GM06990 (cell line): ENCODE measurements at regions not wholly inside any gene's neighbourhood (a gene's known extent, or its start where the extent isn't known, plus 50 kb on each side); places are given as distances from the start of the nearest gene placed in this dataset.

Experiments
- DNase-seq: peaks from one replicate; pipeline ENCODE4 v3.0.0-alpha.2; 2011; ENCODE audit not compliant: insufficient read length; ENCODE audit errors: extremely low read depth
- H3K27me3 ChIP-seq: replicated peaks from 2 replicates; pipeline ENCODE4 v1.6.0; 2011; ENCODE audit warnings: low read length; ENCODE audit not compliant: control insufficient read depth, insufficient read depth
- H3K36me3 ChIP-seq: 2 replicates; pipeline ENCODE4 v1.5.1; 2011; ENCODE audit warnings: low read length; ENCODE audit not compliant: control insufficient read depth, insufficient read depth
- H3K4me3 ChIP-seq: replicated peaks from 2 replicates; pipeline ENCODE4 v1.5.1; 2011; ENCODE audit warnings: low read depth, mild to moderate bottlenecking, control low read depth, low read length
- TF ChIP-seq, protein P1 (sequence below): IDR thresholded peaks from 2 replicates; pipeline ENCODE4 v1.5.1; 2011; ENCODE audit warnings: low read length, control low read depth, mild to moderate bottlenecking, inconsistent platforms; ENCODE audit not compliant: insufficient read depth, poor library complexity, severe bottlenecking

DNA sequence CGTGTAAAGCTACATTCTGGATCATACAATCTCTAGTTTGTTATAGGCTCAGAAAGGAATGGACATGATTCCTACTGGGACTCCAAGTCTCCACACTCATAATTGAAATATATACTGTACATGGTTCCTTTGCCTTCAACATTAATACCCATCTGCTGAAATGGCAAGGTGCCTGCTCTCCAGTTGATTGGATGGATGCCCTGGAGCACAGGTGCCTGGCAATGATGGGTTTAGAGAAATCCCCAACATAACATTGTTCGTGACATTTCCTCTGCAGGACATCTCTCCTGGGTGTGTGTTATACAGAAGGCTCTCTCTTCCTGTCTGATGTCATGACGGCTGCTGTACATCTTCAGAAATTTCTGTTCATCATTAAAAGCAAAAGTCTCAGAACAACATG is 449.7 kb upstream of the CWC22 start:
- no peak for DNase-seq
- TF ChIP-seq, protein P1, sequence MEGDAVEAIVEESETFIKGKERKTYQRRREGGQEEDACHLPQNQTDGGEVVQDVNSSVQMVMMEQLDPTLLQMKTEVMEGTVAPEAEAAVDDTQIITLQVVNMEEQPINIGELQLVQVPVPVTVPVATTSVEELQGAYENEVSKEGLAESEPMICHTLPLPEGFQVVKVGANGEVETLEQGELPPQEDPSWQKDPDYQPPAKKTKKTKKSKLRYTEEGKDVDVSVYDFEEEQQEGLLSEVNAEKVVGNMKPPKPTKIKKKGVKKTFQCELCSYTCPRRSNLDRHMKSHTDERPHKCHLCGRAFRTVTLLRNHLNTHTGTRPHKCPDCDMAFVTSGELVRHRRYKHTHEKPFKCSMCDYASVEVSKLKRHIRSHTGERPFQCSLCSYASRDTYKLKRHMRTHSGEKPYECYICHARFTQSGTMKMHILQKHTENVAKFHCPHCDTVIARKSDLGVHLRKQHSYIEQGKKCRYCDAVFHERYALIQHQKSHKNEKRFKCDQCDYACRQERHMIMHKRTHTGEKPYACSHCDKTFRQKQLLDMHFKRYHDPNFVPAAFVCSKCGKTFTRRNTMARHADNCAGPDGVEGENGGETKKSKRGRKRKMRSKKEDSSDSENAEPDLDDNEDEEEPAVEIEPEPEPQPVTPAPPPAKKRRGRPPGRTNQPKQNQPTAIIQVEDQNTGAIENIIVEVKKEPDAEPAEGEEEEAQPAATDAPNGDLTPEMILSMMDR: no peak
- H3K36me3 ChIP-seq: no peaks in the 10 kb centered on the region
- H3K4me3 ChIP-seq: no peak overlapping the region
- H3K27me3 ChIP-seq: no peaks in the 10 kb centered on the region

DNA sequence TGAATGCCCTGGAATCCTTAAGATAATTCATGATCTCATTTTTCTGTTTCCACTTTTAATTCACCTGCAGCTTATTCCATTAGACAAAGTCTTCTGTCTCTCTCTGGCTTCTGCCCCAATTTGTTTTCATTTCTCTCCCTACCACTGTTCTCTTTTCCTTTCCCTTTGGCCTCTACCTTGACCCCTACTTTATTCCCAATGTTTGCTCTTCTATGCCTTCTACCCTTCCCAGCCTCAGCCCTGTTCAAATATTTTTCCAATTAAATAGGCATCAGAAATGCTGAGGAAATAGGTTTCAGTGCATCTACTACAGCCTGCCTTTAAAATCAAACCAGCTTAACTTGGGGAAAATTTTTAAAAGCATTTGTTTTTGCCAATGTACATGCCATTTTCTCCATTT is 443.7 kb upstream of the CWC22 start:
- H3K4me3 ChIP-seq: no peak overlapping the region
- no peaks in the 10 kb centered on the region for H3K36me3 ChIP-seq
- TF ChIP-seq, protein P1: no peak
- no peak for DNase-seq
- H3K27me3 ChIP-seq: no peaks in the 10 kb centered on the region

DNA sequence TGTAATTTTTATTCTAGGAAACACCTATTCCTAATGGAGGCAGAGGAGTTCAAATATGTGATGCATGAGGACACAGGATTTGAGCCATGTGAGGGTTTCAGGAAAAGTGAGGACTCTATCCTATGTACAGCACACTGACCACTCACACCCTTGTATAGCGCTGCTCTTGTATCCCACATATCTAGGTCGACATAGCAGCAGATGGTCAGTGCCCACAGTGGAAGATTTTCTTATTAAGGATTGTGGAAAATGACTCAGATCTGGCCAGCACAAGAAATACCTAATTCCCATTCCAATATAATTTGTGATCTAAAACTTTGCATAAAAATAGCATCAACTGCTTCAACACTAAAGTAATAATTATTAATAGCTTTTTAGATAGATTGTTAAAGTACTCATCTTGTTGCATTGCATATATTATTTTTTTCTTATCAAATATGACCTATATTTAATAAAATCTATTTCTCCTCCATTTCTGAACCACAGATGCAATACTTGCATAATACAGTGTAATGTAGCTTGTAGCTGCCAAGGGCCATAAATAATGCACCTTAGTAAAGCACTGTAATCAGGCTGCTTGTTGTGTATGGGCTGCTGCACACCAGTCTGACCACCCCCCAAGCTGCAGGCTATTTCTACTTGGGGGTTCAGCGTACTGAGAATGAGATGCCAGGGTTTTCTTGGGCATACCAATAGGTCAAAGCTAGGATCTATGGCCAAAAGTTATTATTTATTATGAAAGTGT is 442.2 kb upstream of the CWC22 start:
- no peak for DNase-seq
- no peak overlapping the region for H3K4me3 ChIP-seq
- TF ChIP-seq, protein P1: no peak

DNA sequence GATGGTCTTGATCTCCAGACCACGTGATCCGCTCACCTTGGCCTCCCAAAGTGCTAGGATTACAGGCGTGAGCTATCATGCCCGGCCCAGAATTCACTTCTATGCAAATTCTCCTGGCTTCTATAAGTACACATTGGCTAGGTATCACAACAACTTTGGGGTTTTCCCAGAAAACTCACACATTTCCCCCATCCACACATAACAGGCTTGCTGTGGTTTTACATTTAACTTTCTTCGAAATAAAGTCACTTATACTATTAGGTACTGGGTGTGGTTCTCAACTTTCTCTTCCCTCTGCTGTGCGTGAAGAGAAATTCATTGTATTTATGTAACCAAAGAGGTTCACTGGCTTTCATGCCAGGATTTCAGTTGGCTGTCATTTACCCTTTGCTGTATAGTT is 439.4 kb upstream of the CWC22 start:
- DNase-seq: no peak
- Histone ChIP-seq H3K27me3 (no peaks in the 10 kb centered on the region), H3K36me3 (no peaks in the 10 kb centered on the region), H3K4me3 (no peak overlapping the region)
- TF ChIP-seq, protein P1: no peak

More for the DNA sequence above, 442.2 kb upstream of the CWC22 start:
- no peaks in the 10 kb centered on the region for H3K36me3 ChIP-seq
- H3K27me3 ChIP-seq: no peaks in the 10 kb centered on the region

DNA sequence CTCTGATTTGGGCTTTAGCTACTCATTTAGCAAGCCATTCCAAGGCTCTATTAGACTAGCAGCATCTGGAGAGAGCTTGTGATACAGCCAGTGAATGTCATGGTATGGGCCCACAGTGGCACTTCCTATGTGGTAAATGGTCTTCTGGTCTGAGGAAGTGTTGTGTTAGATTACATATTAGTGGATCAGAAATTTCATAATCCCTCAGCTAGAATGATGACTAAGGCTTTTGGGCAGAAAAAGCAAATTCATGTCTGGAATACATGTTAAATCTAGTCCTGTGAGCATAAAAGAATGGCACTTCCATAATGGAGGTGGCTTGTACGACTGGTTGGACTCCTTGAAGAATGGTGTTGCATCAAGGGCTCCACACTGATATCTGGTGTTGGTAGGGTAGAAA is 436.8 kb upstream of the CWC22 start:
- Histone ChIP-seq H3K27me3 (no peaks in the 10 kb centered on the region), H3K36me3 (no peaks in the 10 kb centered on the region), H3K4me3 (no peak overlapping the region)
- no peak for DNase-seq
- TF ChIP-seq, protein P1: no peak
